NB4 (cell line): ENCODE measurements at regions not wholly inside any gene's neighbourhood (a gene's known extent, or its start where the extent isn't known, plus 50 kb on each side); places are given as distances from the start of the nearest gene placed in this dataset.

Source experiments
- CTCF ChIP-seq: IDR thresholded peaks from one replicate; pipeline ENCODE4 v1.5.1; 2012; ENCODE audit warnings: low read depth, low read length
- MYC ChIP-seq: IDR thresholded peaks from 2 replicates; pipeline ENCODE4 v1.6.1; 2011; ENCODE audit warnings: low read depth, low read length
- POLR2A ChIP-seq: IDR thresholded peaks from 2 replicates; pipeline ENCODE4 v1.6.1; 2011; ENCODE audit warnings: mild to moderate bottlenecking; ENCODE audit not compliant: insufficient read length; ENCODE audit errors: extremely low read depth

- TF ChIP-seq CTCF (no peak), POLR2A (no peak), MYC (no peak)
Measured at GRCh38 chr15:38878026-38878425, 313.4 kb upstream of the RASGRP1 start.
